ENCODE measurements at regions not wholly inside any gene's neighbourhood (a gene's known extent, or its start where the extent isn't known, plus 50 kb on each side); places are given as distances from the start of the nearest gene placed in this dataset.

DNA sequence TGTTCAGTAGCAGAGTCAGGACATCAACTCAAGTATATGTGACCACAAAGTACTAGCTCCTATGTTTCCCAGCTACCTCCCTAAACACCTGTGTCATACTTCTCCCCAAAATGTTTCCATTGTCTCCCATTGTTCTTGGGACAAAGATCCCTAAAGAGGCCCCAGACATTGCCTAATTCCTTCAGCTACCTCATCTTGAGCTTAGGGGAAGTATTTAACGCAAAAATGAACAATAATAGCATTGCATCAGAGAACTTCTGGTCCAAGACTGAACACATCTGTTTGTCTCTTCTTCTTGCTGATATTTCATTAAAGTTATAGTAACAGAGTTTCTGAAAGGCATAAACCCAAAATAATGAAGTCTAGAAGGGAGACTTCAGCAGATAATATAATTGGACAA lies 430.8 kb downstream of the MTRR start:
- Histone ChIP-seq H3K4me1 (replicated peaks in 1 of 4; ENCODE audit: control insufficient read depth in 3 of 4, insufficient read depth in 4 of 4, low read length in 3 of 4) (no peaks in the 10 kb centered on the region), H3K4me3 (ENCODE audit: extremely low read depth in 1 of 4, insufficient read depth in 2 of 4, low read depth in 3 of 4, low read length in 4 of 4) (no peak overlapping the region), H2BK120ac (replicated peaks; ENCODE audit: low read depth, low read length) (no peak overlapping the region), H2BK5ac (ENCODE audit: low read depth, low read length) (no peak overlapping the region), H3K27ac (ENCODE audit: low read depth, low read length) (no peak overlapping the region), H3K4me2 (ENCODE audit: insufficient read depth in 1 of 2, low read depth in 2 of 2, low read length in 2 of 2) (no peak overlapping the region), H3K9ac (replicated peaks in 1 of 4; ENCODE audit: extremely low read depth in 1 of 4, low read depth in 3 of 4, low read length in 3 of 4) (no peak overlapping the region), H2AK5ac (ENCODE audit: low read depth, low read length) (no peak overlapping the region), H3K79me1 (ENCODE audit: low read depth, low read length) (no peaks in the 10 kb centered on the region), H3K56ac (replicated peaks; ENCODE audit: insufficient read length, low read depth, low read length) (no peak overlapping the region), H4K20me1 (replicated peaks in 1 of 2; ENCODE audit: control insufficient read depth in 1 of 2, insufficient read depth in 2 of 2, low read length in 2 of 2) (no peaks in the 10 kb centered on the region), H3K4ac (replicated peaks; ENCODE audit: insufficient read length, low read depth, low read length) (no peak overlapping the region), H3K36me3 (ENCODE audit: control insufficient read depth in 2 of 4, insufficient read depth in 4 of 4, low read length in 3 of 4) (no peaks in the 10 kb centered on the region), H3K18ac (ENCODE audit: extremely low read depth, low read length) (no peak overlapping the region), H2BK12ac (ENCODE audit: low read depth, low read length) (no peak overlapping the region), H4K8ac (ENCODE audit: extremely low read depth, insufficient read depth, low read length) (no peak overlapping the region), H3K79me2 (ENCODE audit: control insufficient read depth in 1 of 2, insufficient read depth in 2 of 2, low read length in 2 of 2) (no peaks in the 10 kb centered on the region), H2AFZ (ENCODE audit: low read length) (no peak overlapping the region), H2BK15ac (ENCODE audit: low read length) (no peak overlapping the region), H2BK20ac (ENCODE audit: low read length) (no peak overlapping the region), H3K27me3 (replicated peaks in 1 of 4; ENCODE audit: control insufficient read depth in 3 of 4, extremely low read depth in 1 of 4, insufficient read depth in 3 of 4, low read length in 3 of 4) (no peaks in the 10 kb centered on the region), H3K9me3 (ENCODE audit: insufficient read depth in 2 of 2, low read depth in 1 of 2, low read length in 1 of 2) (no peaks in the 10 kb centered on the region), H3K23me2 (ENCODE audit: low read depth, low read length) (no peaks in the 10 kb centered on the region), H4K5ac (ENCODE audit: insufficient read length, low read depth, low read length) (no peak overlapping the region), H3K23ac (ENCODE audit: insufficient read length) (no peak overlapping the region), H3K14ac (ENCODE audit: insufficient read length) (no peak overlapping the region), H4K91ac (replicated peaks; ENCODE audit: insufficient read length, low read length) (no peak overlapping the region)
- DNase-seq (ENCODE audit: low read depth in 1 of 2, low spot score in 2 of 2) (no peak), FAIRE-seq (no peak)
- no peak for TF ChIP-seq HDAC2 (IDR thresholded peaks at IDR 0.05; ENCODE audit: borderline replicate concordance in 1 of 2, low read depth in 2 of 2, low read length in 2 of 2)
- no peak for TF ChIP-seq ATF2 (IDR thresholded peaks at IDR 0.05; ENCODE audit: low read length)
- no peak for TF ChIP-seq CEBPB (IDR thresholded peaks at IDR 0.05; ENCODE audit: low read depth, low read length)
- no peak for TF ChIP-seq ASH2L (IDR thresholded peaks at IDR 0.05; ENCODE audit: low read length)
- no peak for TF ChIP-seq KDM1A (IDR thresholded peaks at IDR 0.05; ENCODE audit: borderline replicate concordance, low read length)
- no peak for TF ChIP-seq NANOG (IDR thresholded peaks at IDR 0.05; ENCODE audit: insufficient read depth, low read depth, low read length, poor library complexity, severe bottlenecking)
- no peak for TF ChIP-seq RAD21 (IDR thresholded peaks at IDR 0.05 in 1 of 2, conservative IDR thresholded peaks at IDR 0.05 in 1 of 2; ENCODE audit: low read depth in 2 of 2, low read length in 2 of 2)
- no peak for TF ChIP-seq RFX5 (IDR thresholded peaks at IDR 0.05; ENCODE audit: borderline replicate concordance, low read depth, low read length)
- no peak for TF ChIP-seq BACH1 (IDR thresholded peaks at IDR 0.05; ENCODE audit: low read length)
- TF ChIP-seq SRF (IDR thresholded peaks at IDR 0.05; ENCODE audit: low read depth, low read length) = no peak
- TF ChIP-seq JUND (IDR thresholded peaks at IDR 0.05; ENCODE audit: low read length) = no peak
- CTCF ChIA-PET (ENCODE audit: partially characterized antibody) = interaction anchor here (1.0 to 1.4 kb wide), 3 partner anchors 31 to 372 kb away, joined by 3 to 4 read pairs (median 3); no protein-coding TSS in a partner anchor
- 94% methylated on average over 1 of the region's 1 CpG; no CpG with 5 or more reads in 1 of the 2 experiments for WGBS, 2 experiments (ENCODE audit: extremely low coverage in 1 of 2, insufficient coverage in 1 of 2, insufficient read length in 1 of 2, insufficient replicate concordance in 2 of 2, low coverage in 1 of 2, low lambda C conversion rate in 2 of 2, missing lambda C conversion rate in 1 of 2)
- POLR2A ChIA-PET (ENCODE audit: partially characterized antibody) = no interaction called here

All from H1 (cell line).